GM18520 (cell line): ENCODE measurements at regions not wholly inside any gene's neighbourhood (a gene's known extent, or its start where the extent isn't known, plus 50 kb on each side); places are given as distances from the start of the nearest gene placed in this dataset.

Experiments used
- ATAC-seq: cut with Tn5 transposase; IDR thresholded peaks from one replicate; pipeline ENCODE4 v1.9.1; 2021; ENCODE audit not compliant: unreplicated experiment

- no peak for ATAC-seq
Measured at GRCh38 chr6:165959627-165960026, 208.0 kb downstream of the TBXT start.

GRCh38 chr6:165956874-165957273 lies 210.8 kb downstream of the TBXT start:
- ATAC-seq, result no peak

GRCh38 chr6:165952514-165952913 lies 215.1 kb downstream of the TBXT start:
- no peak for ATAC-seq

- no peak for ATAC-seq
Measured at GRCh38 chr6:165950316-165950715, 217.3 kb downstream of the TBXT start.

GRCh38 chr6:165949324-165949723 lies 218.3 kb downstream of the TBXT start:
- no peak for ATAC-seq

GRCh38 chr6:165944002-165944466 lies 223.6 kb downstream of the TBXT start:
- no peak for ATAC-seq

GRCh38 chr6:165941786-165942185 lies 225.9 kb downstream of the TBXT start:
- ATAC-seq, result no peak

- ATAC-seq, result no peak
Measured at GRCh38 chr6:165941249-165941775, 226.3 kb downstream of the TBXT start.

GRCh38 chr6:165940366-165940765 lies 227.3 kb downstream of the TBXT start:
- no peak for ATAC-seq

- no peak for ATAC-seq
Measured at GRCh38 chr6:165939601-165940290, 227.9 kb downstream of the TBXT start.

GRCh38 chr6:165939047-165939446 lies 228.6 kb downstream of the TBXT start:
- ATAC-seq, result no peak

GRCh38 chr6:165937564-165938358 lies 229.9 kb downstream of the TBXT start:
- no peak for ATAC-seq

- no peak for ATAC-seq
Measured at GRCh38 chr6:165936660-165937059, 231.0 kb downstream of the TBXT start.

- no peak for ATAC-seq
Measured at GRCh38 chr6:165936096-165936495, 231.6 kb downstream of the TBXT start.

GRCh38 chr6:165931675-165932074 lies 236.0 kb downstream of the TBXT start:
- no peak for ATAC-seq

GRCh38 chr6:165930668-165931214 lies 236.9 kb downstream of the TBXT start:
- ATAC-seq, result no peak

GRCh38 chr6:165929607-165930006 lies 238.0 kb downstream of the TBXT start:
- ATAC-seq, result no peak

- no peak for ATAC-seq
Measured at GRCh38 chr6:165926378-165926777, 241.3 kb downstream of the TBXT start.

- no peak for ATAC-seq
Measured at GRCh38 chr6:165925474-165926156, 242.0 kb downstream of the TBXT start.

GRCh38 chr6:165922309-165922794 lies 245.3 kb downstream of the TBXT start:
- no peak for ATAC-seq
